ENCODE measurements at regions not wholly inside any gene's neighbourhood (a gene's known extent, or its start where the extent isn't known, plus 50 kb on each side); places are given as distances from the start of the nearest gene placed in this dataset.
"Not testable (repeated sequence)": the region's sequence is repeated elsewhere in the genome, so short reads cannot be mapped to it uniquely, and the experiment has no call there.

- no peak for DNase-seq
Measured at GRCh38 chr14:104306450-104307040, 168.2 kb downstream of the KIF26A start.

- no peak for DNase-seq
Measured at GRCh38 chr14:104307246-104307626, 168.8 kb downstream of the KIF26A start.

- no peak for DNase-seq
Measured at GRCh38 chr14:104307627-104308401, 169.4 kb downstream of the KIF26A start.

DNA sequence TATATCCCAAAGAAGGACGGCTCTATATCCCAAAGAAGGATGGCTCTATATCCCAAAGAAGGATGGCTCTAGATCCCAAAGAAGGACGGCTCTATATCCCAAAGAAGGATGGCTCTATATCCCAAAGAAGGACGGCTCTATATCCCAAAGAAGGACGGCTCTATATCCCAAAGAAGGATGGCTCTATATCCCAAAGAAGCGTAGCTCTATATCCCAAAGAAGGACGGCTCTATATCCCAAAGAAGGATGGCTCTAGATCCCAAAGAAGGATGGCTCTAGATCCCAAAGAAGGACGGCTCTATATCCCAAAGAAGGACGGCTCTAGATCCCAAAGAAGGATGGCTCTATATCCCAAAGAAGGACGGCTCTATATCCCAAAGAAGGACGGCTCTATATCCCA is 170.1 kb downstream of the KIF26A start:
- not testable (repeated sequence) for DNase-seq

- no peak for DNase-seq
Measured at GRCh38 chr14:104309657-104310369, 171.4 kb downstream of the KIF26A start.

- no peak for DNase-seq
Measured at GRCh38 chr14:104311358-104311757, 173.0 kb downstream of the KIF26A start.

GRCh38 chr14:104313674-104314073 is 175.3 kb downstream of the KIF26A start:
- no peak for DNase-seq

GRCh38 chr14:104314251-104314941 is 176.0 kb downstream of the KIF26A start:
- no peak for DNase-seq

DNA sequence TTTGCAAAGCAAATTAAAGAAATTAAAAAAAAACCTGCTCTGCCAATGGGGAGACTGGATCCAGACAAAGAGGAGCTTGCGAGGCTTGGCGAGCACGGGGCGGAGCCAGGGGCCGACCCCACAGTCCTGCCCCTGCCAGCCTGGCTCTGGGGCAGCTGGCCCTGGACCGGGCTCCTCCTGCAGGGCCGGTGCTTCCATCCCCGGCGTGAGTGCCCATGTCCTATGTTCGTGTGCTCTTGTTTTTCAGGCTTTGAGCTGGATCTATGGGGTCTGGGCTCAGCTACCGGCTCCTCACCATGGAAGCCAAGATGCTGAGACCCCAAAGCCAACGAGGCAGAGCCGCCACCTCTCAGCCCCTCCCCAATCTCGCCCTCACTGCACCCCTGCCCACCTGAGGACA is 176.8 kb downstream of the KIF26A start:
- no peak for DNase-seq

DNA sequence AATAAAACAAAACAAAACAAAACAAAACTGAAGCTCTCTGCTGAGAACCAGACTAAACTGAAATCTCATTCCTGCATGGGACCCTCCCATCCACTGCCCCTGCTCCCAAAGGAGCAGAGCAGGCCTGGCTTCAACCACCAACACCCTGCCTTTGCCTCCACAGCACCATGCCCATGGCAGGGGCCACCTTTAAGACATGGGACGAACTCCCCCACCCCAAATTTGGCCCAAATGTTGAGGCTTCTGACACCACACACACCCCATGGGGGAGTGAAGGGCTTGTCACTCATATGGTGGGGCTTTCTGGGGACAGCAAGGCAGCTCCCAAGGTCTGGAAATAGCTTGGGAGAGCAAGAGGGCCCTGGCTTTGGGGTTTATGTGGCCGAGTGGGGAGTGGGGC is 177.2 kb downstream of the KIF26A start:
- no peak for DNase-seq

DNA sequence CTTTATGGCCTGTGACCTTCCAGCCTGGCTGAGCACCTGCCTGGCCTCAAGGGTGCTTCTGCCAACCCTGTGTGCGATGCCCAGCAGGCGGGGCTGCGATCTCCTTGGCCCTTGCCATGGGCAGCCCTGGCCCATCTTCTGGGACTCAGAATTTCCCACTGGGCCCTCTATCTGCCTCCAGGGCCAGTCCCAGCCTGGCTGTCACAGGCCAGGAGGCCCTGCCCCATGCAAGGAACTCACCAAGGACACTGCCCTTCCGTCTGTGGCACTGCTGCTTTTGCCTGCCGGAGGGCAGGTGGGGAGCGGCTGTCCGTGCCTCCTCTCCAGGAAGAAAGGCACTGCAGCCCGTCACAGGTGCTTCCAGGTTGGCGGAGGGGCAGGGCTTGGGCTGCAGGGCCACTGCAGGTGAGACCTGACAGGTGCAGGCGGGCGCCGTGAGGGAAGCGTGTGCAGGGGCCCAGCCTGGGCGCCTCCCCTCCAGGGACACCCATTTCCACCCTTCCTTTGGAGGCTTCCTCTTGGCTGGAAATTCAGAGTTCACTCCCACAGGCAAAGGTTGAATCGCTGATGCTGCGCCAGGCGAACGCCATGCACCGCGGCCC is 177.8 kb downstream of the KIF26A start:
- no peak for DNase-seq

DNA sequence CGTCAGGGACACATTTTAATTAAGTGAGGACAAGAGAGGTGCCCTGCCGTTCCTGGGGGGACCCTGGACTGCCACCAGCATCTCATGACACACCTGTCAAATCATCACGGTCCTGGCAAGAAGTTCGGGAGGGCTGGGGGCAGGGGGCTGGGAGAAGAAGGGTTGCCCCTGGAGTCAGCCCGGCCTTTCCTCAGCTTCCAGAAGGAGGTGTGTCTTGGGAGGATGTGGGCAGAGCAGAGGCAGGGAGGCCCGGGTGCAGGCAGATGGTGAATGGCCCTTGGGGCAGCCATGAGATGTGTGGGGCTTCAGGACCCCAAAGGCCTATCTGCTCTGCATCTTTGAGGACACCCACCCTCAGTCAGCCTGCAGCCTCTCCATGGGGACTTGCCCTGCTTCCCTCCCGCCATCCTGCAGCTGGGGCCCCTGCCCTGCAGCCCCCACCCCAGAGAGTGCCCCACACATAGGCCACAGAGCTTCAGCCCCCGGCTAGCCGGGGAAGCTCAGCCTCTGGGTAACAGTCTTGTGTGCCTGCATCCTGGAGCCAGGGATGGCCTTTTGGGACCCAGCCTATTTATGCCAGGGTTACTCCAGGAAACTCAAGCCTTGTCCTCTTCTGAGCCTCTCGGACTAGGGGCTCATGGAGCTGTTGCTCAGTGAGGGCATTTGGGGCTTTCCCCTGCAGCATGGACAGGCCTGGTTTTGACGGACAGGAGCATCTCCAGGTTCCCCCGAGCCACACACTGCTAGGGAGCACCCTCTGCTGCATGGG is 178.5 kb downstream of the KIF26A start:
- DNase-seq: no peak

- no peak for DNase-seq
Measured at GRCh38 chr14:104317492-104317805, 179.1 kb downstream of the KIF26A start.

DNA sequence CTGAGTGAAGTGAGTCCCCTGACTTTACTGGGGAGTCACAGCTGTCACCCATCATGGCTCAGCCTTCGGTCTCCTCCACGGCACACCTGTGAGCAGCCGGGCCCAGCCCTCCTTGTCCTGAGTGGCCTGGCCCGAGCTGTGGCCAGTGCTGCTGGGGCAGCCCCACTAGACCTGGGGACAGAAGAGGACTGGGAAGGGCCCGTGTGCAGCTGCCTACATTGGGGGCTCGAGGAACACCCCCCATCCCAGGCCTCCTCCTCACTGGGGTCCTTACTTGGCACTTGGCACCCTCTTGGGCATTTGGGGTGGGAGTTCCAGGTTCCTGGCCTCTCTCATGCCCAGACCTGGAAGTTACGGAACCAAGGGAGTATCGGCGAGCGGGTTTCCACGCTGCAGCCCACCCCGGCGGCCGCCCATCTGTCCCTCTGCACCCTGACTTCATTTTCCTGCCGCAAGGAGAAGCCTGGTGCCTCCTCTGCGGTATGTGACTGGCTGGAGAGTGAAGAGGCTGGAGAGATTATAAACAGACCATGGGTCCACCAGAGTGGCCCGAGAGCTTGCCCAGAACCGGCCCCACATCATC is 179.7 kb downstream of the KIF26A start:
- no peak for DNase-seq

- no peak for DNase-seq
Measured at GRCh38 chr14:104318558-104319490, 180.4 kb downstream of the KIF26A start.

- no peak for DNase-seq
Measured at GRCh38 chr14:104319491-104320241, 181.3 kb downstream of the KIF26A start.

DNA sequence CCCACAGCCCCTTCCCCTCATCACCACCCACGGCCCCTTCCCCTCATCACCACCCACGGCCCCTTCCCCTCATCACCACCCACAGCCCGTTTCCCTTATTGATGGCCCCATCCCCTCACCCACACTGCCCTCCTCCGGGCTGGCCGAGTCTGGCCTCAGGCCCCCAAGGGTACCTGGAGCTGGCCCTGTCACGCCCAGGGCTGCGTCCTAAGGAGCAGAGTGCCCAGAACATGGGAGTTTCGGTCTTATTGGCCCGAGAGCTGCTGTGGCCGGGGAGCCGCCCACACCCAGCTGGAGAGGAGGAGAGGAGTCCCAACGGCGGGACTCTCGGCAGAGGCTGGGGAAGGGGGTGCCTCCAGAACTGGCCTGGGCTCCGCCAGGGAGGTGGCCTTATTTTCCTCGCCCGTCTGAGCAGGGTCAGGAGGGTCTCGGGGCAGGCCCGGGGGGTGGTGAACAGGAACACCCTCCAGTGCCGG is 182.3 kb downstream of the KIF26A start:
- no peak for DNase-seq

GRCh38 chr14:104321088-104321801 is 182.9 kb downstream of the KIF26A start:
- no peak for DNase-seq

GRCh38 chr14:104321802-104322130 is 183.4 kb downstream of the KIF26A start:
- no peak for DNase-seq

All from stimulated activated CD8-positive, alpha-beta memory T cell treated with anti-CD3 and anti-CD28 coated beads, Interleukin-4, amount 100 ng/mL, for 48 hours (primary cell).